HEK293 (cell line): ENCODE measurements at regions not wholly inside any gene's neighbourhood (a gene's known extent, or its start where the extent isn't known, plus 50 kb on each side); places are given as distances from the start of the nearest gene placed in this dataset.

ENCODE experiments used
- ZSCAN16 ChIP-seq: fragments of 450-650 bp; formaldehyde crosslinking; IDR thresholded peaks from 2 replicates; pipeline ENCODE4 v1.5.1; 2016; ENCODE audit warnings: missing biosample characterization, missing genetic modification characterization
- TF ChIP-seq, protein P1 (sequence below): fragments of 450-650 bp; formaldehyde crosslinking; IDR thresholded peaks from 2 replicates; pipeline ENCODE4 v1.5.1; 2016; ENCODE audit warnings: missing biosample characterization, missing genetic modification characterization

DNA sequence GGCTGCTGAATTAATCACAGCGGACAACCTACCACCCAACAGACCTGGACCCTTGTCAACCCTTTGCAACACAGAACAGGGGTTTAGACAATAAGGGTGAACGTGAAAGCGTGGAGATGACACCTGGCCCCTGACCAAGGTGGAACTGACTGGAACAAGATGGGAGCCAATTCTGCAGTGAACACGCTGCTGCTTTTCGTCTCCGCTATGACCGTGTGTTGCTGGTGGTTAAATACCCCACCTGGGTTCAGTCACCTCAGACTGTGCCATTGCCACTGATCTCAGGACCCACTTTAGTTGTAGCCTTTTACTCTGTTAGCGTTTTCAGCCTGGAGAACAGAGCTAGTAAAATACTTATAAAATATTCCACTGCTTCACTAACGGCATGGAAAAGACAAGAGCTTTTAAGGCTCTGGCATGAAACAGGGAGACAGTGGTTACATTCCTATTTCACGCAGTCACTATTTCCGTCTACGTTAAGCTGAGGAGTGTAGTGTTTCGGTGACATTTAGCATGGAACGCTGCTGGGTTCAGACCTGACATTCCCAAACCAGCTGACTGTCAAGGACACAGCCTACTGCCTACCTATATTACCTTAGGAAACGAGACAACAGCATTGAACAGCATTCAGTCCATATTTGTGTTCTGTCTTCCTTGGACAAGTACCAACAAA, 119.5 kb upstream of the PRSS1 start:
- TF ChIP-seq ZSCAN16: no peak
- TF ChIP-seq, protein P1, sequence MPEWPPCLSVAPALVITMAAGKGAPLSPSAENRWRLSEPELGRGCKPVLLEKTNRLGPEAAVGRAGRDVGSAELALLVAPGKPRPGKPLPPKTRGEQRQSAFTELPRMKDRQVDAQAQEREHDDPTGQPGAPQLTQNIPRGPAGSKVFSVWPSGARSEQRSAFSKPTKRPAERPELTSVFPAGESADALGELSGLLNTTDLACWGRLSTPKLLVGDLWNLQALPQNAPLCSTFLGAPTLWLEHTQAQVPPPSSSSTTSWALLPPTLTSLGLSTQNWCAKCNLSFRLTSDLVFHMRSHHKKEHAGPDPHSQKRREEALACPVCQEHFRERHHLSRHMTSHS (tag by site-specific recombination): no peak
